BE2C (cell line): ENCODE measurements at regions not wholly inside any gene's neighbourhood (a gene's known extent, or its start where the extent isn't known, plus 50 kb on each side); places are given as distances from the start of the nearest gene placed in this dataset.
A peak's percentile ranks its signal among the peaks of the same experiment; 100 is the strongest.

Source experiments
- DNase-seq: peaks from one replicate; pipeline ENCODE4 v3.0.0-alpha.2; 2020
- H3K27me3 ChIP-seq: fragments of 250-450 bp; sonication (Bioruptor Pico); 2 replicates; pipeline ENCODE4 v1.5.1; 2020; ENCODE audit warnings: mild to moderate bottlenecking
- H3K36me3 ChIP-seq: fragments of 250-450 bp; sonication (Bioruptor Pico); 2 replicates; pipeline ENCODE4 v1.5.1; 2020; ENCODE audit warnings: mild to moderate bottlenecking
- H3K4me1 ChIP-seq: fragments of 250-450 bp; sonication (Bioruptor Pico); 2 replicates; pipeline ENCODE4 v1.5.1; 2020
- H3K4me3 ChIP-seq: 2 replicates; pipeline ENCODE4 v1.5.1; 2011; ENCODE audit warnings: low read depth, low read length
- H3K9me3 ChIP-seq: fragments of 250-450 bp; sonication (Bioruptor Pico); 2 replicates; pipeline ENCODE4 v1.5.1; 2020
- TF ChIP-seq, protein P1 (sequence below): IDR thresholded peaks from 2 replicates; pipeline ENCODE4 v1.5.1; 2012; ENCODE audit warnings: mild to moderate bottlenecking, low read depth, low read length

GRCh38 chr18:73597832-73598615 is 549.6 kb downstream of the FBXO15 start:
- H3K36me3 ChIP-seq = no peaks in the 10 kb centered on the region
- TF ChIP-seq, protein P1, sequence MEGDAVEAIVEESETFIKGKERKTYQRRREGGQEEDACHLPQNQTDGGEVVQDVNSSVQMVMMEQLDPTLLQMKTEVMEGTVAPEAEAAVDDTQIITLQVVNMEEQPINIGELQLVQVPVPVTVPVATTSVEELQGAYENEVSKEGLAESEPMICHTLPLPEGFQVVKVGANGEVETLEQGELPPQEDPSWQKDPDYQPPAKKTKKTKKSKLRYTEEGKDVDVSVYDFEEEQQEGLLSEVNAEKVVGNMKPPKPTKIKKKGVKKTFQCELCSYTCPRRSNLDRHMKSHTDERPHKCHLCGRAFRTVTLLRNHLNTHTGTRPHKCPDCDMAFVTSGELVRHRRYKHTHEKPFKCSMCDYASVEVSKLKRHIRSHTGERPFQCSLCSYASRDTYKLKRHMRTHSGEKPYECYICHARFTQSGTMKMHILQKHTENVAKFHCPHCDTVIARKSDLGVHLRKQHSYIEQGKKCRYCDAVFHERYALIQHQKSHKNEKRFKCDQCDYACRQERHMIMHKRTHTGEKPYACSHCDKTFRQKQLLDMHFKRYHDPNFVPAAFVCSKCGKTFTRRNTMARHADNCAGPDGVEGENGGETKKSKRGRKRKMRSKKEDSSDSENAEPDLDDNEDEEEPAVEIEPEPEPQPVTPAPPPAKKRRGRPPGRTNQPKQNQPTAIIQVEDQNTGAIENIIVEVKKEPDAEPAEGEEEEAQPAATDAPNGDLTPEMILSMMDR = no peak
- no peaks in the 10 kb centered on the region for H3K4me1 ChIP-seq
- H3K4me3 ChIP-seq = no peak overlapping the region
- DNase-seq = peak; percentile 3
- no peaks in the 10 kb centered on the region for H3K27me3 ChIP-seq
- no peaks in the 10 kb centered on the region for H3K9me3 ChIP-seq

DNA sequence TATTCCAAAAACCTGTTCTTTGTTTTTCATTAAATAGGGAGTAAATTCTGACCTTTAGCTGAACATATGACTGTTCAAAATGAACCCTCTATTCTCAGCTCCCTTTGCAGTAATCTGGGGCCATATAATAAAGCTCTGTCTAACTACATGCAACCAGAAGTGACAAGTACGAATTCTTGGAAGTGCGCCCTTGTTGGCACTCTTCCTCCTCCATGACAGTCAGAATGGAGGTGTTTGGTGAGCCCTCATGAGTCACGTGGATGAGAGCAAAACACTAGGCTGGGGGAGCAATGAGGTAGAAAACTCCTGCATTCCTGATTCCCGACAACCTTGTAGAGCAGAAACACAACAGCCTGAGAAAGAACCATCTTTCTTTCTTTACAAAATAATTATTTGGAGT is 552.9 kb downstream of the FBXO15 start:
- Histone ChIP-seq H3K4me3 (no peak overlapping the region), H3K9me3 (no peaks in the 10 kb centered on the region), H3K27me3 (no peaks in the 10 kb centered on the region), H3K4me1 (no peaks in the 10 kb centered on the region), H3K36me3 (no peaks in the 10 kb centered on the region)
- TF ChIP-seq, protein P1 = no peak
- DNase-seq = no peak

- Histone ChIP-seq H3K4me1 (no peaks in the 10 kb centered on the region), H3K4me3 (no peak overlapping the region), H3K36me3 (no peaks in the 10 kb centered on the region), H3K27me3 (no peaks in the 10 kb centered on the region), H3K9me3 (no peaks in the 10 kb centered on the region)
- no peak for DNase-seq
- TF ChIP-seq, protein P1 = no peak
Observed at GRCh38 chr18:73593207-73593606, 554.4 kb downstream of the FBXO15 start.

- Histone ChIP-seq H3K4me3 (no peak overlapping the region), H3K4me1 (no peaks in the 10 kb centered on the region), H3K27me3 (no peaks in the 10 kb centered on the region), H3K36me3 (no peaks in the 10 kb centered on the region), H3K9me3 (no peaks in the 10 kb centered on the region)
- no peak for DNase-seq
- TF ChIP-seq, protein P1 = no peak
Observed at GRCh38 chr18:73590950-73591349, 556.7 kb downstream of the FBXO15 start.

DNA sequence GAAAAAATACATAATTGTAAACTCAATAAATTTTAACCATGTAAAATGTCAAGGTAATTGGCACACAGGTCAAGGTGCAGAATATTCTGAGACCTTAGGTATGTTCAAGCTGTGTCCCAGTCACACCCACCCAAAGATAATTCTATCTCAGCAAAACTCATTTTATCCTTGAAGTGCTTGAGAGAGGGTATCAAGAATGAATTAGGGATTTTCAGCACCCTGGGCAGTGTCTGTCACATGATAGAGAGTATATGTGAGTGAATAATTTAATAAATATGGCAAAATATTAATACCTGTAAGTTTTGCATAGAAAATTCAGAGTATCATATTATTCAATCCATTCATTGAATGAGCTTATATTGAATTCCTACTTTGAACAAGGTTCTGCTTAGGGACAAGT is 567.9 kb downstream of the FBXO15 start:
- H3K27me3 ChIP-seq = no peaks in the 10 kb centered on the region
- no peak for DNase-seq
- no peaks in the 10 kb centered on the region for H3K9me3 ChIP-seq
- TF ChIP-seq, protein P1 = no peak
- H3K4me3 ChIP-seq = no peak overlapping the region
- no peaks in the 10 kb centered on the region for H3K4me1 ChIP-seq
- H3K36me3 ChIP-seq = no peaks in the 10 kb centered on the region

- H3K9me3 ChIP-seq = no peaks in the 10 kb centered on the region
- no peaks in the 10 kb centered on the region for H3K4me1 ChIP-seq
- DNase-seq = no peak
Observed at GRCh38 chr18:73577365-73577764, 570.3 kb downstream of the FBXO15 start.

More at GRCh38 chr18:73577365-73577764, 570.3 kb downstream of the FBXO15 start:
- Histone ChIP-seq H3K27me3 (no peaks in the 10 kb centered on the region), H3K36me3 (no peaks in the 10 kb centered on the region), H3K4me3 (no peak overlapping the region)
- TF ChIP-seq, protein P1 = no peak
